GM23338 (cell line): ENCODE measurements at regions not wholly inside any gene's neighbourhood (a gene's known extent, or its start where the extent isn't known, plus 50 kb on each side); places are given as distances from the start of the nearest gene placed in this dataset.

Experiments
- ATAC-seq: fragments of 200-7000 bp; cut with Tn5 transposase; 3 replicates; pipeline ENCODE4 v1.9.1; 2020
- DNase-seq: peaks from one replicate; pipeline ENCODE4 v3.0.0-alpha.2; 2015; ENCODE audit warnings: low spot score
- H2AFZ ChIP-seq: fragments of 200-600 bp; sonication (generic); 2 replicates; pipeline ENCODE4 v1.8.0; 2016; ENCODE audit warnings: antibody characterized with exemption, mild to moderate bottlenecking, moderate library complexity
- H3F3A ChIP-seq: fragments of 200-600 bp; sonication (generic); replicated peaks from 2 replicates; pipeline ENCODE4 v1.8.0; 2017; ENCODE audit warnings: antibody characterized with exemption, mixed run types, low read depth
- H3K27ac ChIP-seq: fragments of 200-600 bp; sonication (generic); 2 replicates; pipeline ENCODE4 v1.6.1; 2016; ENCODE audit warnings: low read depth
- H3K27me3 ChIP-seq: fragments of 200-600 bp; sonication (generic); 2 replicates; pipeline ENCODE4 v1.8.0; 2016; ENCODE audit warnings: mild to moderate bottlenecking, mixed run types, moderate library complexity; ENCODE audit not compliant: insufficient read depth
- H3K36me3 ChIP-seq: fragments of 200-600 bp; sonication (generic); 2 replicates; pipeline ENCODE4 v1.8.0; 2016; ENCODE audit warnings: mild to moderate bottlenecking; ENCODE audit not compliant: insufficient read depth
- H3K4me1 ChIP-seq: fragments of 200-600 bp; sonication (generic); 2 replicates; pipeline ENCODE4 v1.8.0; 2016; ENCODE audit warnings: mild to moderate bottlenecking, moderate library complexity; ENCODE audit not compliant: insufficient read depth
- H3K4me2 ChIP-seq: fragments of 200-600 bp; sonication (generic); 2 replicates; pipeline ENCODE4 v1.7.1; 2017; ENCODE audit warnings: mixed run types
- H3K4me3 ChIP-seq: fragments of 200-600 bp; sonication (generic); 2 replicates; pipeline ENCODE4 v1.6.1; 2016; ENCODE audit warnings: mixed run types
- H3K79me2 ChIP-seq: fragments of 200-600 bp; sonication (generic); replicated peaks from 2 replicates; pipeline ENCODE4 v1.8.0; 2017; ENCODE audit warnings: mild to moderate bottlenecking; ENCODE audit not compliant: insufficient read depth
- H3K9me2 ChIP-seq: fragments of 200-600 bp; sonication (generic); 2 replicates; pipeline ENCODE4 v1.8.0; 2017; ENCODE audit not compliant: insufficient read depth
- H4K20me1 ChIP-seq: fragments of 200-600 bp; sonication (generic); replicated peaks from 2 replicates; pipeline ENCODE4 v1.8.0; 2017; ENCODE audit warnings: mild to moderate bottlenecking; ENCODE audit not compliant: insufficient read depth
- H3K27ac Mint-ChIP-seq: 2 replicates; pipeline ENCODE4 v1.8.0; 2020; ENCODE audit warnings: inconsistent platforms, mild to moderate bottlenecking, moderate library complexity, mixed read lengths
- H3K27me3 Mint-ChIP-seq: 3 replicates; pipeline ENCODE4 v1.8.0; 2022; ENCODE audit warnings: low read depth, mild to moderate bottlenecking, moderate library complexity, mixed read lengths, inconsistent platforms; ENCODE audit not compliant: insufficient read depth, poor library complexity
- H3K36me3 Mint-ChIP-seq: 3 replicates; pipeline ENCODE4 v1.8.0; 2021; ENCODE audit warnings: low read depth, mild to moderate bottlenecking, inconsistent platforms, moderate library complexity, mixed read lengths
- H3K4me1 Mint-ChIP-seq: 3 replicates; pipeline ENCODE4 v1.8.0; 2020; ENCODE audit warnings: mild to moderate bottlenecking, inconsistent platforms, mixed read lengths
- H3K4me3 Mint-ChIP-seq: 3 replicates; pipeline ENCODE4 v1.8.0; 2021; ENCODE audit warnings: moderate library complexity, mild to moderate bottlenecking, inconsistent platforms, mixed read lengths
- H3K9me3 Mint-ChIP-seq: 3 replicates; pipeline ENCODE4 v1.8.0; 2020; ENCODE audit warnings: moderate library complexity, mild to moderate bottlenecking, inconsistent platforms, mixed read lengths
- CREB1 ChIP-seq: fragments of 250-450 bp; sonication (Bioruptor Pico); IDR thresholded peaks from 2 replicates; pipeline ENCODE4 v1.5.0; 2020; ENCODE audit warnings: low read depth, mild to moderate bottlenecking, moderate library complexity
- ETS1 ChIP-seq: IDR thresholded peaks from 2 replicates; pipeline ENCODE4 v1.6.1; 2016; ENCODE audit warnings: antibody characterized with exemption
- NANOG ChIP-seq: IDR thresholded peaks from 2 replicates; pipeline ENCODE4 v1.6.1; 2016; ENCODE audit warnings: antibody characterized with exemption, borderline replicate concordance
- ZNF114 ChIP-seq: fragments of 250-450 bp; sonication (Bioruptor Pico); IDR thresholded peaks from 2 replicates; pipeline ENCODE4 v1.5.0; 2020; ENCODE audit warnings: mild to moderate bottlenecking, moderate library complexity
- ZNF462 ChIP-seq: fragments of 250-450 bp; sonication (Bioruptor Pico); IDR thresholded peaks from 2 replicates; pipeline ENCODE4 v1.5.0; 2020; ENCODE audit warnings: mild to moderate bottlenecking, moderate library complexity
- TF ChIP-seq, protein P1 (sequence below): IDR thresholded peaks from one replicate; pipeline ENCODE4 v1.6.1; 2018; ENCODE audit warnings: antibody characterized with exemption; ENCODE audit not compliant: unreplicated experiment
- TF ChIP-seq, protein P2 (sequence below), 2 experiments: fragments of 200-600 bp in 1 of 2; sonication (generic) in 1 of 2; conservative IDR thresholded peaks; 2 replicates each; pipeline versions ENCODE4 v1.5.1 to v1.6.1; 2016 to 2017; ENCODE audit warnings: antibody characterized with exemption in 2 of 2, low read depth in 2 of 2, mild to moderate bottlenecking in 2 of 2, moderate library complexity in 1 of 2

GRCh38 chr3:182726258-182727142, 66.8 kb upstream of the ATP11B start (continued):
- TF ChIP-seq ZNF462 (no peak), ZNF114 (CRISPR knock-in tag) (no peak)
- TF ChIP-seq, protein P1, sequence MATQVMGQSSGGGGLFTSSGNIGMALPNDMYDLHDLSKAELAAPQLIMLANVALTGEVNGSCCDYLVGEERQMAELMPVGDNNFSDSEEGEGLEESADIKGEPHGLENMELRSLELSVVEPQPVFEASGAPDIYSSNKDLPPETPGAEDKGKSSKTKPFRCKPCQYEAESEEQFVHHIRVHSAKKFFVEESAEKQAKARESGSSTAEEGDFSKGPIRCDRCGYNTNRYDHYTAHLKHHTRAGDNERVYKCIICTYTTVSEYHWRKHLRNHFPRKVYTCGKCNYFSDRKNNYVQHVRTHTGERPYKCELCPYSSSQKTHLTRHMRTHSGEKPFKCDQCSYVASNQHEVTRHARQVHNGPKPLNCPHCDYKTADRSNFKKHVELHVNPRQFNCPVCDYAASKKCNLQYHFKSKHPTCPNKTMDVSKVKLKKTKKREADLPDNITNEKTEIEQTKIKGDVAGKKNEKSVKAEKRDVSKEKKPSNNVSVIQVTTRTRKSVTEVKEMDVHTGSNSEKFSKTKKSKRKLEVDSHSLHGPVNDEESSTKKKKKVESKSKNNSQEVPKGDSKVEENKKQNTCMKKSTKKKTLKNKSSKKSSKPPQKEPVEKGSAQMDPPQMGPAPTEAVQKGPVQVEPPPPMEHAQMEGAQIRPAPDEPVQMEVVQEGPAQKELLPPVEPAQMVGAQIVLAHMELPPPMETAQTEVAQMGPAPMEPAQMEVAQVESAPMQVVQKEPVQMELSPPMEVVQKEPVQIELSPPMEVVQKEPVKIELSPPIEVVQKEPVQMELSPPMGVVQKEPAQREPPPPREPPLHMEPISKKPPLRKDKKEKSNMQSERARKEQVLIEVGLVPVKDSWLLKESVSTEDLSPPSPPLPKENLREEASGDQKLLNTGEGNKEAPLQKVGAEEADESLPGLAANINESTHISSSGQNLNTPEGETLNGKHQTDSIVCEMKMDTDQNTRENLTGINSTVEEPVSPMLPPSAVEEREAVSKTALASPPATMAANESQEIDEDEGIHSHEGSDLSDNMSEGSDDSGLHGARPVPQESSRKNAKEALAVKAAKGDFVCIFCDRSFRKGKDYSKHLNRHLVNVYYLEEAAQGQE: no peak

- peaks cover 8% of the 10 kb centered on the region for H3K27me3 Mint-ChIP-seq
- no peaks in the 10 kb centered on the region for H3K9me2 ChIP-seq
- no peak overlapping the region for H2AFZ ChIP-seq
- no peak overlapping the region for H3K27ac ChIP-seq
- H3K4me3 Mint-ChIP-seq: no peak overlapping the region
- peaks cover 19% of the 10 kb centered on the region for H3K4me1 Mint-ChIP-seq
- no peaks in the 10 kb centered on the region for H3K9me3 Mint-ChIP-seq
- H3K4me3 ChIP-seq: no peak overlapping the region
- H3K4me1 ChIP-seq: no peaks in the 10 kb centered on the region
- no peaks in the 10 kb centered on the region for H3F3A ChIP-seq
- H3K36me3 ChIP-seq: no peaks in the 10 kb centered on the region
- H3K79me2 ChIP-seq: no peaks in the 10 kb centered on the region
- DNase-seq: no peak
- no peaks in the 10 kb centered on the region for H3K36me3 Mint-ChIP-seq
- H3K27ac Mint-ChIP-seq: no peak overlapping the region
- ATAC-seq: no peak
- H3K27me3 ChIP-seq: no peaks in the 10 kb centered on the region
- H3K4me2 ChIP-seq: no peak overlapping the region
- H4K20me1 ChIP-seq: no peaks in the 10 kb centered on the region
- TF ChIP-seq, protein P2, sequence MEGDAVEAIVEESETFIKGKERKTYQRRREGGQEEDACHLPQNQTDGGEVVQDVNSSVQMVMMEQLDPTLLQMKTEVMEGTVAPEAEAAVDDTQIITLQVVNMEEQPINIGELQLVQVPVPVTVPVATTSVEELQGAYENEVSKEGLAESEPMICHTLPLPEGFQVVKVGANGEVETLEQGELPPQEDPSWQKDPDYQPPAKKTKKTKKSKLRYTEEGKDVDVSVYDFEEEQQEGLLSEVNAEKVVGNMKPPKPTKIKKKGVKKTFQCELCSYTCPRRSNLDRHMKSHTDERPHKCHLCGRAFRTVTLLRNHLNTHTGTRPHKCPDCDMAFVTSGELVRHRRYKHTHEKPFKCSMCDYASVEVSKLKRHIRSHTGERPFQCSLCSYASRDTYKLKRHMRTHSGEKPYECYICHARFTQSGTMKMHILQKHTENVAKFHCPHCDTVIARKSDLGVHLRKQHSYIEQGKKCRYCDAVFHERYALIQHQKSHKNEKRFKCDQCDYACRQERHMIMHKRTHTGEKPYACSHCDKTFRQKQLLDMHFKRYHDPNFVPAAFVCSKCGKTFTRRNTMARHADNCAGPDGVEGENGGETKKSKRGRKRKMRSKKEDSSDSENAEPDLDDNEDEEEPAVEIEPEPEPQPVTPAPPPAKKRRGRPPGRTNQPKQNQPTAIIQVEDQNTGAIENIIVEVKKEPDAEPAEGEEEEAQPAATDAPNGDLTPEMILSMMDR (conservative IDR thresholded peaks at IDR 0.05; ENCODE audit: low read depth in 2 of 2): no peak
- TF ChIP-seq, protein P1: no peak
- TF ChIP-seq ETS1 (no peak), CREB1 (CRISPR knock-in tag) (no peak), NANOG (no peak)
Observed at GRCh38 chr3:182728238-182728637, 65.1 kb upstream of the ATP11B start.
